OCI-M2 (cell line): ENCODE measurements at regions not wholly inside any gene's neighbourhood (a gene's known extent, or its start where the extent isn't known, plus 50 kb on each side); places are given as distances from the start of the nearest gene placed in this dataset.

Experiments used
- DNase-seq: peaks from one replicate; lab custom pipeline; 2025; ENCODE audit not compliant: unreplicated experiment; lab: John Stamatoyannopoulos, UW

DNA sequence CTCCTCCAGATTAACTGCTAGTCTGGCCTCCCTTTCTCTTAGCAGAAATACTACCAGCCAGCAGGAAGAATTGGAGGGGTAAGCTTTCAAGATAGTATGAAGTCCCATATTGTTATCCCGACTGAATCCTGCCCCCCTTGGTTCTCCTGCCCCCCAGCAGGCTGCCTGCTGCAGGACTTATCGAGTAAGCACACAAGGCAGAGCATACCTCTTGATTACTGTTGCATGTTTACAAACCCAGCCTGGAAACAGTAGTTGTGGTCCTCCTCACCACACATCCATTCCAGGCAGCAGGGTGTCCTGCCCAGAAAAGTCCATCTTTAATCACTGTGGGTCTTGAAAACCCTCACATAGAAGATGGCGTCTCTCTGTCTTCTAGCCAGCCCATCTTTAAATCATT is 66.8 kb upstream of the PPP2R3A start:
- DNase-seq: no peak

DNA sequence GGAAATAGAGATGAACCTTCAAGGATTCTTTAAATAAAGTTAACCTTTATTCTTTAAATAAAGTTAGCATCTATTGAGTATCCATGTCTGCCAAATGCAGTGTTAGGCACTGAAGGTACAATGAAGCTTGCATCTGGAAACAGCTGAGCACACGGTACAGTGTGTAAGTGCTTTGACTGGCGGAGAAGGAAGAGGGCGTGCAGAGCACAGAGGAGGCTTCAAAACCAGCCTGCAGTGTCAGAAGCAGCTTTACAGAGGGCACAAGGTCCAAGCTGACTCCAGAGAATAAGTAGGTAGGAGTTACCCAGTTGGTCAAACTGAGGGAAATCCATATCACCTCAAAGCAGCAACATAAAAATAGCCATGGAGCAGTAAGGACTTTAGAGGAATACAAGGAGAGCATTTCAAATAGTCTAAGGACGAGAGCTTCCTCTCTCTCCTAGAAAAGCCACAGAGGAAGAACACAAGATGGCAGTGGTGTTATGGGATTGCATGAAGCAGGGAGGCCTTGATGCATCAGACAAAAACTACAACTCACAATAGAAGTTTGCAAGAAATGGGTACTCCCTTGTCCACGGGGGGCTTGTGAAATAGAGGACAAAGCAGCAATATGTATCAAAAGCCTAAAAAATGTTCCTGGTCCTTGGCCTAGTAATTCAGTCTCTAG is 60.3 kb upstream of the PPP2R3A start:
- DNase-seq: no peak

- no peak for DNase-seq
Measured at GRCh38 chr3:135907422-135908165, 57.9 kb upstream of the PPP2R3A start.

DNA sequence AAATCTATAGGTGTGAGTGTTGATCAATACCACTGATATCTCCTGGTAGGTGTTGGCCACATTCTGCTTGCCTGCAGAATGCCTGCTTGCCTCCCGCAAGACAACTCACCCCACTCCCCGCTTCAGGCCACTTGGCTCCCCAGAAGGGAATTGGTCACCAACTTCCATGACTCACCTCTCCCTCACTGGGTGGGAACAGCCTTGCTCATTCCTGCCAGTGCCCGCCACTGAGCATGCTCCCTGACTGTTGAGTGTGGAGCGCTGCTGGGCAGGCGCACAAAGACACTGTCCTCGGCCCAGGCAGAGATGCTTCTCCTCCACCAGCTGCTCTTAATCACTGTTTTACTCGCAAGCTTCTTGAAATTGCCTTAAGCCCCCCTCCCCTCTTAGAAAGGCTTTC is 57.3 kb upstream of the PPP2R3A start:
- no peak for DNase-seq

DNA sequence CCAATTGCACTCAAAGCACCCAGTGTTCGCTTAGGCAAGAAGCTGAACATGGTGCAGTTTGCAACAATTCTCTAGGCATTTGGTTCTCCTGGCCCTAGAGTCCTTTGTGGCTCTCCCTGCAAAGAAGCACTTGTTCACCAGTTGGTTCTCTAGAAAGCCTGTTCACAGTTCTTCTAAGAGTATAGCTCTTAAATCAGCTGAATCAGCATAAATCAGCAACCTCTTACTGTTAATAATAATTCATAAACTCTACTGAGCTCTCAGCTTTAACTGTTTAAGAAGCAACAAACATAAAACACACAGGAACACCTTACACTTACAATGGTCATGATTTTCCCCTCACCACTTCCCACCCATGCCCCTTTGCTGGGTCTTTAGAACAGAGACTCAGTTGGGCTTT is 56.8 kb upstream of the PPP2R3A start:
- no peak for DNase-seq

- DNase-seq: no peak
Measured at GRCh38 chr3:135911110-135911509, 54.4 kb upstream of the PPP2R3A start.

- DNase-seq: no peak
Measured at GRCh38 chr3:135915206-135915605, 50.3 kb upstream of the PPP2R3A start.
